Activated naive CD4-positive, alpha-beta T cell treated with anti-CD3 and anti-CD28 coated beads, Interleukin-2, amount 10 ng/mL, durations not matched to agents 7 days and 5 days (primary cell): ENCODE measurements at regions not wholly inside any gene's neighbourhood (a gene's known extent, or its start where the extent isn't known, plus 50 kb on each side); places are given as distances from the start of the nearest gene placed in this dataset.

Experiments used
- CTCF ChIA-PET: fragments of 350-600 bp; sonication (Branson Sonifier 250); formaldehyde crosslinking; loops from one replicate; lab custom pipeline; 2021; ENCODE audit warnings: antibody characterized with exemption; lab: Charles Lee
- DNase-seq: peaks from one replicate; pipeline ENCODE4 v3.0.0-alpha.2; 2020
- H3K27ac Mint-ChIP-seq: one replicate; pipeline ENCODE4 v1.8.0; 2021; ENCODE audit warnings: mild to moderate bottlenecking, moderate library complexity, mixed read lengths
- H3K27me3 Mint-ChIP-seq: one replicate; pipeline ENCODE4 v1.8.0; 2021; ENCODE audit warnings: mild to moderate bottlenecking, mixed read lengths
- H3K36me3 Mint-ChIP-seq: one replicate; pipeline ENCODE4 v1.8.0; 2021; ENCODE audit warnings: mixed read lengths
- H3K4me1 Mint-ChIP-seq: one replicate; pipeline ENCODE4 v1.8.0; 2021; ENCODE audit warnings: mixed read lengths
- H3K4me3 Mint-ChIP-seq: one replicate; pipeline ENCODE4 v1.8.0; 2021; ENCODE audit warnings: mild to moderate bottlenecking, moderate library complexity, mixed read lengths
- H3K9me3 Mint-ChIP-seq: one replicate; pipeline ENCODE4 v1.8.0; 2021; ENCODE audit warnings: mixed read lengths

GRCh38 chr14:97924922-97925613 is 1127.9 kb downstream of the VRK1 start:
- Mint-ChIP-seq H3K9me3 (no peaks in the 10 kb centered on the region), H3K4me1 (no peaks in the 10 kb centered on the region), H3K27me3 (no peaks in the 10 kb centered on the region), H3K36me3 (peaks cover 13% of the 10 kb centered on the region), H3K27ac (no peak overlapping the region), H3K4me3 (no peak overlapping the region)
- CTCF ChIA-PET = no interaction called here
- no peak for DNase-seq

- Mint-ChIP-seq H3K4me3 (no peak overlapping the region), H3K27me3 (no peaks in the 10 kb centered on the region), H3K27ac (no peak overlapping the region), H3K4me1 (no peaks in the 10 kb centered on the region), H3K36me3 (peaks cover 29% of the 10 kb centered on the region), H3K9me3 (peaks cover 2% of the 10 kb centered on the region)
- DNase-seq = no peak
- CTCF ChIA-PET = interaction anchor here (0.6 kb wide), 1 partner anchor 122 kb away, joined by 3 read pairs; no protein-coding TSS in a partner anchor
Observed at GRCh38 chr14:97930166-97930565, 1133.0 kb downstream of the VRK1 start.

GRCh38 chr14:97931273-97931672 is 1134.1 kb downstream of the VRK1 start:
- peaks cover 24% of the 10 kb centered on the region for H3K36me3 Mint-ChIP-seq
- no peaks in the 10 kb centered on the region for H3K4me1 Mint-ChIP-seq
- no peak overlapping the region for H3K27ac Mint-ChIP-seq
- no peak overlapping the region for H3K4me3 Mint-ChIP-seq
- no peak for DNase-seq
- no peaks in the 10 kb centered on the region for H3K27me3 Mint-ChIP-seq
- H3K9me3 Mint-ChIP-seq = peaks cover 2% of the 10 kb centered on the region
- CTCF ChIA-PET = no interaction called here

GRCh38 chr14:97942921-97943320 is 1145.7 kb downstream of the VRK1 start:
- CTCF ChIA-PET = no interaction called here
- Mint-ChIP-seq H3K27ac (no peak overlapping the region), H3K9me3 (peaks cover 10% of the 10 kb centered on the region), H3K27me3 (no peaks in the 10 kb centered on the region), H3K4me3 (no peak overlapping the region), H3K4me1 (no peaks in the 10 kb centered on the region), H3K36me3 (peaks cover 31% of the 10 kb centered on the region)
- no peak for DNase-seq

GRCh38 chr14:97943619-97944018 is 1146.4 kb downstream of the VRK1 start:
- Mint-ChIP-seq H3K4me1 (no peaks in the 10 kb centered on the region), H3K9me3 (peaks cover 10% of the 10 kb centered on the region), H3K36me3 (peaks cover 30% of the 10 kb centered on the region), H3K27ac (no peak overlapping the region), H3K4me3 (no peak overlapping the region), H3K27me3 (no peaks in the 10 kb centered on the region)
- DNase-seq = no peak
- CTCF ChIA-PET = no interaction called here

- H3K27ac Mint-ChIP-seq = no peak overlapping the region
- no peaks in the 10 kb centered on the region for H3K4me1 Mint-ChIP-seq
- peaks cover 10% of the 10 kb centered on the region for H3K9me3 Mint-ChIP-seq
- H3K27me3 Mint-ChIP-seq = no peaks in the 10 kb centered on the region
- H3K4me3 Mint-ChIP-seq = no peak overlapping the region
- no peak for DNase-seq
- peaks cover 29% of the 10 kb centered on the region for H3K36me3 Mint-ChIP-seq
- CTCF ChIA-PET = no interaction called here
Observed at GRCh38 chr14:97944380-97944779, 1147.2 kb downstream of the VRK1 start.

GRCh38 chr14:97945631-97946030 is 1148.4 kb downstream of the VRK1 start:
- Mint-ChIP-seq H3K4me1 (no peaks in the 10 kb centered on the region), H3K36me3 (peaks cover 31% of the 10 kb centered on the region), H3K27ac (no peak overlapping the region), H3K9me3 (peaks cover 5% of the 10 kb centered on the region), H3K27me3 (no peaks in the 10 kb centered on the region), H3K4me3 (no peak overlapping the region)
- CTCF ChIA-PET = no interaction called here
- DNase-seq = no peak

- H3K9me3 Mint-ChIP-seq = peaks cover 4% of the 10 kb centered on the region
- peaks cover 35% of the 10 kb centered on the region for H3K36me3 Mint-ChIP-seq
- no peaks in the 10 kb centered on the region for H3K4me1 Mint-ChIP-seq
- H3K27ac Mint-ChIP-seq = no peak overlapping the region
- H3K27me3 Mint-ChIP-seq = no peaks in the 10 kb centered on the region
- no peak overlapping the region for H3K4me3 Mint-ChIP-seq
- CTCF ChIA-PET = no interaction called here
- DNase-seq = no peak
Observed at GRCh38 chr14:97946240-97946639, 1149.1 kb downstream of the VRK1 start.

GRCh38 chr14:97946641-97947040 is 1149.5 kb downstream of the VRK1 start:
- no peaks in the 10 kb centered on the region for H3K4me1 Mint-ChIP-seq
- H3K9me3 Mint-ChIP-seq = peaks cover 3% of the 10 kb centered on the region
- peaks cover 36% of the 10 kb centered on the region for H3K36me3 Mint-ChIP-seq
- CTCF ChIA-PET = no interaction called here
- no peak overlapping the region for H3K27ac Mint-ChIP-seq
- no peak overlapping the region for H3K4me3 Mint-ChIP-seq
- DNase-seq = no peak
- H3K27me3 Mint-ChIP-seq = no peaks in the 10 kb centered on the region

- Mint-ChIP-seq H3K27ac (no peak overlapping the region), H3K4me3 (no peak overlapping the region), H3K36me3 (peaks cover 32% of the 10 kb centered on the region), H3K27me3 (no peaks in the 10 kb centered on the region), H3K9me3 (no peaks in the 10 kb centered on the region), H3K4me1 (no peaks in the 10 kb centered on the region)
- DNase-seq = no peak
- CTCF ChIA-PET = no interaction called here
Observed at GRCh38 chr14:97948841-97949240, 1151.7 kb downstream of the VRK1 start.

- H3K4me1 Mint-ChIP-seq = peaks cover 3% of the 10 kb centered on the region
- H3K27ac Mint-ChIP-seq = no peak overlapping the region
- no peak for DNase-seq
- H3K36me3 Mint-ChIP-seq = peaks cover 67% of the 10 kb centered on the region
- CTCF ChIA-PET = no interaction called here
- no peaks in the 10 kb centered on the region for H3K27me3 Mint-ChIP-seq
- H3K9me3 Mint-ChIP-seq = peaks cover 14% of the 10 kb centered on the region
- no peak overlapping the region for H3K4me3 Mint-ChIP-seq
Observed at GRCh38 chr14:97956581-97957340, 1159.6 kb downstream of the VRK1 start.

GRCh38 chr14:97959251-97959650 is 1162.1 kb downstream of the VRK1 start:
- DNase-seq = no peak
- peaks cover 14% of the 10 kb centered on the region for H3K9me3 Mint-ChIP-seq
- CTCF ChIA-PET = no interaction called here
- peaks cover 4% of the 10 kb centered on the region for H3K4me1 Mint-ChIP-seq
- H3K36me3 Mint-ChIP-seq = peaks cover 82% of the 10 kb centered on the region
- H3K4me3 Mint-ChIP-seq = no peak overlapping the region
- H3K27me3 Mint-ChIP-seq = no peaks in the 10 kb centered on the region
- H3K27ac Mint-ChIP-seq = no peak overlapping the region

- peaks cover 4% of the 10 kb centered on the region for H3K4me1 Mint-ChIP-seq
- H3K4me3 Mint-ChIP-seq = no peak overlapping the region
- H3K27me3 Mint-ChIP-seq = no peaks in the 10 kb centered on the region
- DNase-seq = no peak
- CTCF ChIA-PET = no interaction called here
- peaks cover 14% of the 10 kb centered on the region for H3K9me3 Mint-ChIP-seq
- peaks cover 80% of the 10 kb centered on the region for H3K36me3 Mint-ChIP-seq
- H3K27ac Mint-ChIP-seq = no peak overlapping the region
Observed at GRCh38 chr14:97960436-97960835, 1163.3 kb downstream of the VRK1 start.

GRCh38 chr14:97970222-97970621 is 1173.0 kb downstream of the VRK1 start:
- H3K4me3 Mint-ChIP-seq = no peak overlapping the region
- peaks cover 28% of the 10 kb centered on the region for H3K9me3 Mint-ChIP-seq
- peaks cover 53% of the 10 kb centered on the region for H3K4me1 Mint-ChIP-seq
- no peaks in the 10 kb centered on the region for H3K27me3 Mint-ChIP-seq
- CTCF ChIA-PET = no interaction called here
- peaks cover 76% of the 10 kb centered on the region for H3K36me3 Mint-ChIP-seq
- no peak overlapping the region for H3K27ac Mint-ChIP-seq
- DNase-seq = no peak

GRCh38 chr14:97975216-97975615 is 1178.0 kb downstream of the VRK1 start:
- no peak for DNase-seq

More at GRCh38 chr14:97975216-97975615, 1178.0 kb downstream of the VRK1 start:
- Mint-ChIP-seq H3K9me3 (peaks cover 15% of the 10 kb centered on the region), H3K4me1 (peaks cover 77% of the 10 kb centered on the region), H3K36me3 (peaks cover 48% of the 10 kb centered on the region), H3K27me3 (no peaks in the 10 kb centered on the region), H3K27ac (peak overlapping the region; percentile 98), H3K4me3 (peak overlapping the region; percentile 89)
- CTCF ChIA-PET = interaction anchor here (1.2 kb wide), 1 partner anchor 674 kb away, joined by 3 read pairs; no protein-coding TSS in a partner anchor
